CD14-positive monocyte (primary cell): ENCODE measurements at regions not wholly inside any gene's neighbourhood (a gene's known extent, or its start where the extent isn't known, plus 50 kb on each side); places are given as distances from the start of the nearest gene placed in this dataset.

Source experiments
- DNase-seq, 3 donors: peaks; one replicate each; pipeline ENCODE4 v3.0.0-alpha.2; 2011 to 2022
- H2AFZ ChIP-seq: 2 replicates; pipeline ENCODE4 v1.6.0; 2012; ENCODE audit warnings: mild to moderate bottlenecking, low read depth, low read length, inconsistent platforms; ENCODE audit not compliant: insufficient read depth, poor library complexity, severe bottlenecking
- H3K27ac ChIP-seq, 2 donors: 1 replicate in 1 of 2; 2 replicates in 1 of 2; pipeline ENCODE4 v1.5.1; 2012 to 2013; ENCODE audit warnings: low read length in 2 of 2, control low read depth in 1 of 2, inconsistent platforms in 1 of 2, low read depth in 1 of 2, mild to moderate bottlenecking in 1 of 2
- H3K27me3 ChIP-seq, 2 donors: one replicate each; pipeline versions ENCODE4 v1.6.0 to v1.6.1; 2011 to 2013; ENCODE audit warnings: low read length in 2 of 2; ENCODE audit not compliant: control insufficient read depth in 2 of 2, insufficient read depth in 2 of 2
- H3K36me3 ChIP-seq, 2 donors: replicated peaks in 1 of 2; 1 replicate in 1 of 2; 2 replicates in 1 of 2; pipeline versions ENCODE4 v1.5.1 to v1.6.1; 2012 to 2013; ENCODE audit warnings: low read length in 2 of 2, control low read depth in 1 of 2, inconsistent platforms in 1 of 2, mild to moderate bottlenecking in 1 of 2; ENCODE audit not compliant: insufficient read depth in 2 of 2, control insufficient read depth in 1 of 2
- H3K4me1 ChIP-seq, 2 donors: 1 replicate in 1 of 2; 2 replicates in 1 of 2; pipeline versions ENCODE4 v1.5.1 to v1.6.1; 2012 to 2013; ENCODE audit warnings: low read length in 2 of 2, control low read depth in 1 of 2, inconsistent platforms in 1 of 2, mild to moderate bottlenecking in 1 of 2, moderate library complexity in 1 of 2; ENCODE audit not compliant: insufficient read depth in 2 of 2, control insufficient read depth in 1 of 2
- H3K4me2 ChIP-seq: replicated peaks from 2 replicates; pipeline ENCODE3; 2012; ENCODE audit warnings: low read length, moderate library complexity, mild to moderate bottlenecking; ENCODE audit not compliant: poor library complexity, severe bottlenecking; ENCODE audit errors: extremely low read depth
- H3K4me3 ChIP-seq, 3 experiments: fragments of 200-600 bp in 1 of 3; sonication (generic) in 1 of 3; replicated peaks in 1 of 3; 1 replicate in 2 of 3; 2 replicates in 1 of 3; pipeline ENCODE4 v1.5.1; 2011 to 2013; ENCODE audit warnings: low read length in 3 of 3, mild to moderate bottlenecking in 3 of 3, control low read depth in 2 of 3, low read depth in 2 of 3, inconsistent platforms in 1 of 3, moderate library complexity in 1 of 3
- H3K79me2 ChIP-seq: 2 replicates; pipeline ENCODE4 v1.6.0; 2012; ENCODE audit warnings: mild to moderate bottlenecking, control low read depth, inconsistent platforms, low read length, moderate library complexity; ENCODE audit not compliant: insufficient read depth
- H3K9ac ChIP-seq: 2 replicates; pipeline ENCODE4 v1.6.0; 2017; ENCODE audit warnings: low read length, mild to moderate bottlenecking; ENCODE audit not compliant: insufficient read depth, poor library complexity, severe bottlenecking
- H3K9me3 ChIP-seq, 2 donors: replicated peaks in 1 of 2; 1 replicate in 1 of 2; 2 replicates in 1 of 2; pipeline versions ENCODE4 v1.5.1 to v1.6.1; 2012 to 2013; ENCODE audit warnings: low read length in 2 of 2, control low read depth in 1 of 2; ENCODE audit not compliant: control insufficient read depth in 1 of 2, insufficient read depth in 1 of 2
- H4K20me1 ChIP-seq: 2 replicates; pipeline ENCODE4 v1.6.0; 2012; ENCODE audit warnings: mild to moderate bottlenecking, low read length, control low read depth, moderate library complexity; ENCODE audit not compliant: insufficient read depth
- H3K27ac Mint-ChIP-seq, 7 donors: one replicate each; pipeline ENCODE4 v1.8.0; 2020; ENCODE audit warnings: mild to moderate bottlenecking in 7 of 7, mixed read lengths in 7 of 7, moderate library complexity in 6 of 7, inconsistent platforms in 2 of 7
- H3K27me3 Mint-ChIP-seq, 3 donors: one replicate each; pipeline ENCODE4 v1.8.0; 2021 to 2022; ENCODE audit warnings: low read depth in 3 of 3, mild to moderate bottlenecking in 3 of 3, mixed read lengths in 3 of 3, moderate library complexity in 3 of 3, inconsistent platforms in 1 of 3
- H3K36me3 Mint-ChIP-seq, 2 donors: one replicate each; pipeline ENCODE4 v1.8.0; 2020; ENCODE audit warnings: mixed read lengths in 2 of 2, inconsistent platforms in 1 of 2, mild to moderate bottlenecking in 1 of 2
- H3K4me1 Mint-ChIP-seq: one replicate; pipeline ENCODE4 v1.8.0; 2020; ENCODE audit warnings: mild to moderate bottlenecking, mixed read lengths
- H3K4me3 Mint-ChIP-seq, 2 donors: one replicate each; pipeline ENCODE4 v1.8.0; 2020; ENCODE audit warnings: mild to moderate bottlenecking in 2 of 2, mixed read lengths in 2 of 2, moderate library complexity in 1 of 2
- H3K9me3 Mint-ChIP-seq, 7 donors: one replicate each; pipeline ENCODE4 v1.8.0; 2020 to 2022; ENCODE audit warnings: mixed read lengths in 7 of 7, mild to moderate bottlenecking in 6 of 7, moderate library complexity in 6 of 7, inconsistent platforms in 2 of 7
- CTCF ChIP-seq: fragments of 200-600 bp; IDR thresholded peaks from one replicate; pipeline ENCODE4 v1.8.0; 2022; ENCODE audit warnings: antibody characterized with exemption, mild to moderate bottlenecking
- WGBS: methylation state at CpG from one replicate; pipeline ENCODE4 v1.1.5; 2013; ENCODE audit warnings: missing lambda C conversion rate; ENCODE audit not compliant: insufficient coverage; 5-methylcytosine and 5-hydroxymethylcytosine counted together
- intact Hi-C, 2 donors: fragments of 100-400 bp; cut with micrococcal nuclease; formaldehyde crosslinking; loops; one replicate each; pipeline versions ENCODE4 v1.15.0 to v1.15.1; 2023

- Histone ChIP-seq H3K4me2 (no peak overlapping the region), H3K9me3 (no peaks in the 10 kb centered on the region), H3K79me2 (no peaks in the 10 kb centered on the region), H3K9ac (no peak overlapping the region), H4K20me1 (no peaks in the 10 kb centered on the region), H3K4me1 (peaks cover 52 to 69% of the 10 kb centered on the region in 2 donors), H2AFZ (no peak overlapping the region), H3K4me3 (no peak overlapping the region), H3K27me3 (no peaks in the 10 kb centered on the region), H3K27ac (no peak overlapping the region), H3K36me3 (no peaks in the 10 kb centered on the region)
- no peaks in the 10 kb centered on the region for H3K27me3 Mint-ChIP-seq
- no peak overlapping the region for H3K27ac Mint-ChIP-seq
- H3K4me3 Mint-ChIP-seq: no peak overlapping the region
- H3K36me3 Mint-ChIP-seq: no peaks in the 10 kb centered on the region
- no peak for DNase-seq
- peaks cover 47% of the 10 kb centered on the region for H3K4me1 Mint-ChIP-seq
- H3K9me3 Mint-ChIP-seq: no peaks in the 10 kb centered on the region
- no CpG with 5 or more reads among the region's 1 CpG for WGBS
- no peak for TF ChIP-seq CTCF
- intact Hi-C loops: loop anchor here in 1 of 2 donors (5.0 to 10.0 kb wide), 2 partner anchors 160 to 247 kb away; partner anchors contain the start of gene TBL1XR1
Observed at GRCh38 chr3:177444696-177445095, 247.4 kb upstream of the TBL1XR1 start.

- H3K36me3 Mint-ChIP-seq: no peaks in the 10 kb centered on the region
- intact Hi-C loops: loop anchor here in 1 of 2 donors (5.0 to 10.0 kb wide), 2 partner anchors 159 to 248 kb away; partner anchors contain the start of gene TBL1XR1
- Histone ChIP-seq H3K4me2 (no peak overlapping the region), H3K27me3 (no peaks in the 10 kb centered on the region), H4K20me1 (no peaks in the 10 kb centered on the region), H3K4me1 (peaks cover 61 to 78% of the 10 kb centered on the region in 2 donors), H3K9me3 (no peaks in the 10 kb centered on the region), H3K36me3 (no peaks in the 10 kb centered on the region), H3K4me3 (no peak overlapping the region), H2AFZ (no peak overlapping the region), H3K27ac (no peak overlapping the region), H3K79me2 (no peaks in the 10 kb centered on the region), H3K9ac (no peak overlapping the region)
- no peak for TF ChIP-seq CTCF
- peaks cover 47% of the 10 kb centered on the region for H3K4me1 Mint-ChIP-seq
- peak overlapping the region in 1 of 7 donors; percentile 82 for H3K27ac Mint-ChIP-seq
- no peaks in the 10 kb centered on the region for H3K27me3 Mint-ChIP-seq
- no peak for DNase-seq
- H3K9me3 Mint-ChIP-seq: no peaks in the 10 kb centered on the region
- no peak overlapping the region for H3K4me3 Mint-ChIP-seq
Observed at GRCh38 chr3:177445549-177445948, 248.3 kb upstream of the TBL1XR1 start.
